DOHH2 (cell line): ENCODE measurements at regions not wholly inside any gene's neighbourhood (a gene's known extent, or its start where the extent isn't known, plus 50 kb on each side); places are given as distances from the start of the nearest gene placed in this dataset.
"Not testable (repeated sequence)": the region's sequence is repeated elsewhere in the genome, so short reads cannot be mapped to it uniquely, and the experiment has no call there.

Experiments used
- CTCF ChIP-seq: fragments of 200-600 bp; sonication (generic); IDR thresholded peaks from one replicate; pipeline ENCODE4 v1.5.1; 2014; ENCODE audit warnings: antibody characterized with exemption, mild to moderate bottlenecking, low read depth, low read length; ENCODE audit not compliant: poor library complexity, severe bottlenecking
- EZH2phosphoT487 ChIP-seq: fragments of 200-600 bp; sonication (generic); IDR thresholded peaks from 2 replicates; pipeline ENCODE4 v1.6.1; 2017; ENCODE audit warnings: borderline replicate concordance, mild to moderate bottlenecking, antibody characterized with exemption, low read length, moderate library complexity, mixed read lengths

- TF ChIP-seq CTCF, EZH2phosphoT487: not testable (repeated sequence)
These were observed 95.2 kb downstream of the PPIAL4G start for GRCh38 chr1:148387949-148388259.
